ENCODE measurements at regions not wholly inside any gene's neighbourhood (a gene's known extent, or its start where the extent isn't known, plus 50 kb on each side); places are given as distances from the start of the nearest gene placed in this dataset.
A peak's percentile ranks its signal among the peaks of the same experiment; 100 is the strongest.
"Not testable (repeated sequence)": the region's sequence is repeated elsewhere in the genome, so short reads cannot be mapped to it uniquely, and the experiment has no call there.

DNA sequence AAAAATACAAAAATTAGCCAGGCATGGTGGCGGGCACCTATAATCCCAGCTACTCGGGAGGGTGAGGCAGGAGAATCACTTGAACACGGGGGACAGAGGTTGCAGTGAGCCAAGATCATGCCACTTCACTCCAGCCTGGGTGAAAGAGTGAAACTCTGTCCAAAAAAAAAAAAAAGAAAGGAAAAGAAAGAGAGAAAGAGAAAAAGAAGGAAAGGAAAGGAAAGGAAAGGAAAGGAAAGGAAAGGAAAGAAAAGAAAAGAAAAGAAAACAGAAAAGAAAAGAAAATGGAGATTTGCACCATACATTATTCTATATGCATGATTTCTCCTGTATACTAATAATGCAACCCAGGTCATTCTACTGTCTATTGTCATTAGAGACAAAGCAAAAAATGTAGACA lies 421.5 kb downstream of the PCDH19 start:
- DNase-seq (ENCODE audit: low read depth, low spot score): not testable (repeated sequence)

DNA sequence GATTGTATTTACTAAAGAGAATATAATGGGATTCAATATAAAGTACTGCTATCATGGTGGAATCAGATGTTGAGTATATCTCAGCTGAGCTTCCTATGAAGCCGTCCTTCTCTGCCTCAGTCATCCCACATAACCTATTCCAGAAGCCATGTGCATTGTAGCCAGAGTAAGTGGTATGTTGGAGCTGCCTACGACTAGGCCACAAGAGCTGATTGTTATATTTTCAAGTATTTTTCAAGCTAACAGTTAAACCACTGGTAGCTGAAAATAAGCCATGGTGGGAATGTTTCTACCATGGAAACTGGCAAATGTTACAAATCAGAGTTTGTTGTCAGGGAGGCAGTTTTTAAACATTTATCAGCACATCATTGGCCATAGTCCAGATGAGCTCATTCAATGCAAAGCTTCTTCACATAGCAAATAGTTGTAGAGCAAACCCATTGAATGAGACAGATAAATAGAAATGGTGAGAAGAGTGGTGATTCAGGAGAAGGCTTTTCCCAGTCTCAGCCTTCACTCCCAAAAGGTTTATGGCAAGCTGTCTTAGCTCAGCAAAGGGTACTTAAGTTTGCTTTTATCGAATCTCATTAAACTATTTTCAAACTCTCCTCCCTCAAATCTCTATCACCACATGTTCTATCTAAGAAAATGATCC lies 436.4 kb downstream of the PCDH19 start:
- no peak for DNase-seq (ENCODE audit: low read depth, low spot score)

DNA sequence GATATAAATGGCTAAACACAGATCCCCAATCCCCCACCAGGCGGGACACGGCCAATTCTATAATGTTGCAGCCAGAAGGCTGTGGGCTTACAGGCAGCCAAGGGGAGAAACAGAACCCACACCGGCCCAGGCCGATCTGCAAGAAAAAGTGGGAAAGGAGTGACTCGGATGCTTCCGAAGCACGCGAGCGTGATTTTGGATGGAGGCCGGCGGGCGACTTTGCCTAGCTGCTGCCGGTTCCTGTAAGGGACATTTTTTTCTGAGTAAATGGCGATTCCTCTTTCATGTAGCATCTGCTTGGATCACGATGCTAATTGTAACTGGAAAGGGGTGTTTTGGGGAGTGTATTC lies 470.2 kb downstream of the PCDH19 start:
- no peak for DNase-seq (ENCODE audit: low read depth, low spot score)

DNA sequence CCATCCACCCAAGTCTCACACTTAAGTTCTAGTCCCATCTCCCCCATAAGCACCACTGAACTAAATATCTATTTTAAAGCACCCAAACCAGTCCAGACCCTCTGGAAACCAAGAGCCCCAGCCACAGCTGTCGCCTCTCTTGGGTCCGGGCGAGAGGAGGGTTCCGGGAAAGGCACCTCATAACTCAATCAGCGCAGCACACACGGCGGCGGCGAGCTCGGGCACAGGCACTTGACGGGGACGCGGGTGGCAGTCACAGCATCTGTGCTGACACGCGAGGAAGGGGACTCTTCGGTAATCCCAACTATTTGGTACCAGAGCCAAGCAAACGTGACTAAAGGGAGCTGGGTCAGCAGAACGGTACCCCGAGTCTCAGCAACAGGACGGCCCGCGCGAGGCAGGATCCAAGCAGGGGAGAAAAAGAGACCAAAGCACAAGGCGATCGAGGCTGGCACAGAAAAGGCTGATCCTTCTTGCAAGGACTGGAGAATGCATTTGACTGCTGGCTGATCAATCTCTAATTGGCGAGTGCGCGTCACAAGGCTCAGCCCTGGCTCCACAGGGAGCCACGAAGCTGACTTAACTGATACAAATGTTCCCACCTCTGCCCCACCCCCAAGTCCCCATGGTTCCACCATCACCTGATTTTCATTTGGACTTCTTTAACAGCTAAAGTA lies 470.7 kb downstream of the PCDH19 start:
- DNase-seq (ENCODE audit: low read depth, low spot score): not testable (repeated sequence)

DNA sequence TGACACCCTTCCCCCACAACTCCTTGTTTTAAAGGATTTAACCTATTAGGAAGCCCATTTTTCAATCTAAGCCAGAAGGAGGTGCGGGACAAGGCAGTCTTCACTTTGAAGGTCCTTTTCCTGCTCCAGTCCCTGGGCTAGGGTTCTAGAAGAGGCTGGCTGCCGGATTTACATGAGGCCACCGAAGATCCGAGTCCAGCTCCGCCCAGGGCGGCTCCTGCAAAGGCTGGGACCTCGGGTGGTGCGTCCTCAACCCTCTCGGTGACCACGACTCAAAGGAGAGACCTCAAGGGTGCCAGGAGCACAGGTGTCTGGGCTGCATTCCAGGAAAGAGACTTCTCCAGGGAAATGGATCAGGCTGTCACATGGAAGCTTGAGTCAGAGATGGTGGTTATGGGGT lies 471.6 kb downstream of the PCDH19 start:
- DNase-seq (ENCODE audit: low read depth, low spot score): no peak

DNA sequence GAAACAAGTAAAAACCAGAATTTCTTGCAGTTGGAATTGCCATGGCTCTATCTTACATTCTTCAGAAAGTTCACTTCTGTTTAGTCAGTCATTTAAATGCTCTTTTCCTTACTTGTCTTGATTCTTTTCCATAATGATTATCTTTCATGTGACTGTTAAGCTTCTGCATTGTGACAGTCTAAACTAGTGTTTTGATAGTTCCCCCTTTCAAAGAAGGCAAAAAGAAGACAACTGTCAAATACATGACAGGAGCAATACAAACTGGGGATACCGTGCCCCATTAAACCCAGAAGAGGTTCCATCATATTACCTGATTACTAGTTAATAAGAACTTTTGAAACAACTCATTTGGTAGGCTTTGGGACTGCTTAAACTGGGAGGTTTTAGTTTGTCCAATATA lies 476.2 kb downstream of the PCDH19 start:
- DNase-seq (ENCODE audit: low read depth, low spot score): no peak

DNA sequence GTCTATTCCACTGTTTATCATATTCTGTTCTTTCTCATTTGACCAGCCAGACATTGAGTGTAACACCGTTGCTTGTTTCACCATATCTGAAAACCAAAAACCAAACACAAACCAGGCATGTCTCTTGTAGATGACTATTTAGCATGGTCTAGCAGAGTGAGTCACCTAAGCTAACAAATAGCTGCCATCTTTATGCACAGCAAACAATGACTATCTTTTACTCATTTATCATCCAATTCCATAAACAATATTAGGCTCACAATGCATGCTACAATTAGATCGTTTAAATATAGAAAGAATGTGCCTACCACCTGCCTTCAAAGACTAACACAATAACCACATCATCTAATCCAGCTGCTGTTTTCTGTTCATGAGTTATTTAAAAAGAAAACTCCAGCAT lies 495.4 kb downstream of the PCDH19 start:
- DNase-seq (ENCODE audit: low read depth, low spot score): peak; percentile 0

DNA sequence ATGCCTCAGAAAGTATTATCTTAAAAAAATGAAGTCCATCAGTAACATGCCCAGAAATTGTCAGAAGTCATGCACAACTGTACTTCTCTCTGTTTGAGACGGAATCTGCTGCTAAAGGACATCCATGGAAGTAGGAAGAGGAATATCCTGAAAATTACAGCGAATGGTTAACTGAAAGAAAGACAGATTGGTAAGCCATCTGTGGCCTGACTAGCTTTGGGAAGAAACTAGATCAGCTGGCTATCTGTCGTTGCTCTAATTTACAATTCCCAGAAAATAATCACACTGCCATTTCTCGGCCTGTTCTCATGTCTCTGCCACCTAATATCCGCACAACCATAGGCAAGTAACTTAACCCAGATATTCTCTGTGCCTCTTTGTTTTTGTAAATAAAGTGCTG lies 496.5 kb downstream of the PCDH19 start:
- DNase-seq (ENCODE audit: low read depth, low spot score): no peak

DNA sequence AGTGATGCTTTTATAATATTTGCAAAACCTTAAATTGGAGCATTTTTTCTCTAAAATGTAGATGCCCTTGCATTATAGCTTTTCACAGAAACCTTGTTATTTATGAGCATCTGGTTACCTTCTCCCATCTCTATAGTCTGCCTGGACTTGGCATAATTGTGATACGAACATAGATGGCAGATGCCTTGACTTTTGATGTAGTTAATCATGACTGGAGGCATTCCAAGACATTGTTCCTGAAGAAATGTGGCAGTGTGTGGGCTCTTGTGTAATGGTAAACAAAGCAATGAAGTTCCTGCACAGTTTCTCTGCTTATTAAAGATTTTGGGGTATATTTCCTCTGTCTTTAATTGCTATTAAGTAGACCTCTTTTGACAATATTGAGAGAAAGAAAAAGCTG lies 500.1 kb downstream of the PCDH19 start:
- no peak for DNase-seq (ENCODE audit: low read depth, low spot score)

DNA sequence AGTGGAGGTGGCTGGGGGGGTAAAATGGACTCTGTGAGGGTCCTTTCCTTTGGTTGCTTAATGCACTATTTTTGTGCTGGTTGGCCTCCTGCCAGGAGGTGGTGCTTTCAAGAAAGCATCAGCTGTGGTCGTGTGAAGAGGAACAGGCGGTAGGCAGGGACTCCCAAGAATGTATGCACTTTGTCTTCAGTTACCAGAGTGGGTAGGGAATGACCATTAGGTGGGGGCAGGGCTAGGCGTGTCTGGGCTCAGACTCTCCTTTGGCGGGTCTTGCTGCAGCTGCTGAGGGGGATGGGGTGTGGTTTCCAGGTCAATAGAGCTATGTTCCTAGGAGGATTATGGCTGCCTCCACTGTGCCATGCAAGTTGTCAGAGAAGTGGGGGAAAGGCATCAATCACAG lies 509.0 kb downstream of the PCDH19 start:
- no peak for DNase-seq (ENCODE audit: low read depth, low spot score)

DNA sequence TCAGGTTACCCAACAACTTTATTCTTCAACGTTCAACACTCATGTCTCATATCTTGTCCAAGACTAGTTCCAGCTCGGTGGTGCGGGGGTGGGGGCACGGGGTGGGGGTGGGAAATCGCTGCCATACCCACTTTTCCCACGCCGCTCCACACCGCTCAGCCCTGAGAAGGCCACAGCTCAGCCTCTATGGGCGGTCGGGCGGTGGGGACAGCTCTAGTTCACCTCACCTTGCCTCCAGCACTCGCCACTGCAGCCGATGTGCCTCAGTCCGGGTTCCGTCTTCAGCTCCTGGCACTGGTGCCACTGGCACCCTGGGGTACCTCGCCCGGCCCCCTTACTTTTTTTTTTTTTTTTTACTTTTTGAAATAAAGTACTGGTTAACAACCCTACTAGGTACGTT lies 522.2 kb downstream of the PCDH19 start:
- no peak for DNase-seq (ENCODE audit: low read depth, low spot score)

DNA sequence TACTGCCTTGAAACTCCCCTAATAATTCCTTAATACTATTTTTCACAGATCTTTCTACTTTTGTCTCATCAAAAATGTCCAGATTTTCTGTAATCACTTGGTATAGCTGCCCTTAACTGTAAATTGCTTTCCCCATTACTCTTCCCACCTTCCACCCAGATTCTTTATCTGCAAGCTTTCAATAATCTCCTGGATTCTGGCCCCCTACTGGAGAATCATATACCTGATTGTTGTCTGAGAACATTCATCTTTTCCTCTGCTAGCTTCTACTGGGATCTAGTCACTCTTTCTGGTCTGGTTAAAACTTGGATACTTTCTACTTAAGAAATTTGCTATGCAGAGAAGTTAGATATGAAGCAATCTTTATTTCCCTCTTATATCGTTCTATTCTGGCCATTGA lies 552.6 kb downstream of the PCDH19 start:
- DNase-seq (ENCODE audit: low read depth, low spot score): no peak

DNA sequence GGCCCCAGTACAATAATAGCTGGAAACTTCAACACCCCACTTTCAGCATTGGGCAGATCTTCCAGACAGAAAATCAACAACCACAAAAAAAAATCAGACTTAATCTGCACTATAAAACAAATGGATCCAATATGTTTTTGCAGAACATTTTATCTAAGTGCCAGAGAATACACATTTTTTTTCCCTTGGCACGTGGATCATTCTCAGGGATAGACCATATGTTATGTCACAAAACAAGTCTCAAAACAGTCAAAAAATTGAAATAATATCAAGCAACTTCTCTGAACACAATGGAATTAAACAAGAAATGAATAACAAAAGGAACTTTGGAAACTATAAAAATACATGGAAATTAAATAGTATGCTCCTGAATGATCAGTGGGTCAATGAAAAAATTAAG lies 576.3 kb downstream of the PCDH19 start:
- no peak for DNase-seq (ENCODE audit: low read depth, low spot score)

DNA sequence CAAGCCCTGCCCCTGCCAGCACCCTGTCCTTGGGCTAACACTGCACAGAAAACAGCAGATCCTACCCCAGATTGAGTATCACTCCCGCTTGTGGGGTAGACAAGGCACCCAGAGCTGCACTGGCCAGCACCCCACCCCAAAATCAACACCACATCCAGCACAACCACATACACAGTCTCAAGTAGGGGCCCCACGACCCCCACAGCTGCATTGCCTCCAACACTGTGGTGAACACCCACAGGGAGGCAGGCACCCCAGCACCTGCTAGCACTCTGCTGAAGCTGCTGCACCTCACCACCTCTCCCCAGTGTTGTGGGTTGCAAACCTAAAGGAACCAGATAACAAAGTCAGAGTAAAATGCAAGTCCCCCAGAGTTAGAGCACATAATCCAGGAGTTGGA lies 589.9 kb downstream of the PCDH19 start:
- DNase-seq (ENCODE audit: low read depth, low spot score): no peak

DNA sequence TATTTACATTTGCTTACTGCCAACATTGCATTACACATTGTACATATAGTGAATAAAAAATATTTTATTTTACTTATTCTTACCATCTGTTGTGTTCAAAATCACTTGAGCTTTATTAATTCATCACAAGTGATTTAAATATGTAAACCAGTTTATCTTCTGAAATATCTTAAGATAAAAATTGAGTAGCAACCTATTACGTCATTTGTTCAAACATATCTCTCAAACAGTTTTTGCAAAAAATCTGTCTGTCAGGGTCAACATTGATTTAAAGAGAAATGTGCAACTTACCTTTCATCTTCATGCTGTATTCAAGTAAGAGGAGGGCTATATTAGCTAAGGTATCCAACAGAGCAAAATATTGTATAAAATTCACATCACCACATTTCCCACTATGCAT lies 610.1 kb downstream of the PCDH19 start:
- no peak for DNase-seq (ENCODE audit: low read depth, low spot score)

DNA sequence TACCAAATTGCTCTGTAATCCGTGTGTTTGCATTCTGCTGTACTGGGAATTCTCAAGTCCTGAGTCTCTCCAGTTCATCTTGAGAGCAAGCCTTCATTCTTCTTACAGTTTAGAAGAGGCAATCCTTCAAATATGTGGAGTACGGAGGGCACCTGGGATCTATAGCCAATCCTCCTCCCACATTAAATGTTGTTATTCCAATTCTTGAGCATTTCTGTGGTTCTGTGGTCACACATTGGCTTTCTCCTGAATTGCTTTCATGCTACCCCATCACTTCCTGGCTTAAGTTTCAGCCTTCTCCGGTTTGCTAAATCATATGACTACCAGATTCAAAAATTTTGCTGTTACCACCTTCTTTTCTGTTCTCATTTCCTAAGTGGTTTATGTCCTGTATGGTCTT lies 611.1 kb downstream of the PCDH19 start:
- peak; percentile 46 for DNase-seq (ENCODE audit: low read depth, low spot score)

DNA sequence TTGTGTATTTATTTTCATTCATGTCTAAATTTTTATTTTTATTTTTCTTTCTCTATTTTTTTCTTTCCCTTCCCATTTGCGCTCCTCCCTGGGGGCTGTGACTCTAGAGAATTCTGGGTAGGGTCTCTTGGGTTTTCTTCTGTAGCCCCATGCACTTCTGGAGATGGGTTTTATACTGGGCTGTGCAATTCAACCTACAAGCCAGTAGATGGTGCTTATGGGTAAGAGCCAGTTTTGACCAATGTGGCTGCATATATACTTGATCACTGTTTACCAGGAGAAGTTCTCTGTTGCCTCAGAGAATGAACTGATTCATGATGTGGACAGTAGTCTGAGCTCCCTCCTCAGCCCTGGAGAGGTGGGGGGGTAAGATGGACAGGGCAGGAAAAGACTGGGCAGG lies 614.6 kb downstream of the PCDH19 start:
- no peak for DNase-seq (ENCODE audit: low read depth, low spot score)

DNA sequence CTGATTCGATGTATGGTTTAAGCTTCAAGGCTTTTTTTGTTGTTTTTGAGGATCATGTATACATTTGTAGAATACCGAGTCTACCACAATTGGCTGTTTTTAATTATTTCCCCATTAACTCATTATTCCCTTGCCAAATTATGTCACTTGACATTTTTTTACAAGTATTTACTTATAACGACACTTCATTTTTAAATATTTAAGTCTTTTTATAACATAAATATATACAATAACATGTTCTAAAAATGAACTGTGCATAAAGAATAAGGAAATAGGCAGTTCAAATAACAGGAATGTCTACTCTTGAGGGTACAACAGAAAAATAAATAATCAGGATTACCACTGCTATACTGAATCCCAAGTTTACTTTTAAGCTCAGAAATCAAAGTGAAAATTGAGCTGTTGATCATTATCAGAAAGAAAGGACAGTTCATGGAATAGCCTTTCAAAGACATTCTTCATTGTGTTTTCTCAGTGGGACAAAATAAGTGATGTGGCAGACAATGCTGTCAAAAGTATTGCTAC lies 627.5 kb downstream of the PCDH19 start:
- DNase-seq (ENCODE audit: low read depth, low spot score): no peak

DNA sequence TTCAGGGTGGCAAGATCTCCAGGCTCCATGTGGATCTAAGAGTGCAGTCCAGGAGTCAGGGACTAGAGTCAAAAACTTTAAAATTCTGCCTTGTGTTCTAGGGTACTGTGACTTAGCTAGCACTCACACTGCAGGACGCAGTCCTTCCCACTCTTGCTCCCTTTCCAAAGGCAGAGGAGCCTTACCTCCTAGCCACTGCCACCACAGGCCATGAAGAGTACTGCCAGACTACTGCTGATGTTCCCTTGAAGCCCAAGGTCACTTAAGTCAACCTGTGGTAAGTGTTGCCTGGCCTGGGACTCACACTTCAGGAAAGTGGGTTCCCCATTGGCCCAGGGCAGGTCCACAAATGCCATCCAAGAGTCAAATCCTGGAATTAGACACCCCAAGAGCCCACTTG lies 632.2 kb downstream of the PCDH19 start:
- no peak for DNase-seq (ENCODE audit: low read depth, low spot score)

DNA sequence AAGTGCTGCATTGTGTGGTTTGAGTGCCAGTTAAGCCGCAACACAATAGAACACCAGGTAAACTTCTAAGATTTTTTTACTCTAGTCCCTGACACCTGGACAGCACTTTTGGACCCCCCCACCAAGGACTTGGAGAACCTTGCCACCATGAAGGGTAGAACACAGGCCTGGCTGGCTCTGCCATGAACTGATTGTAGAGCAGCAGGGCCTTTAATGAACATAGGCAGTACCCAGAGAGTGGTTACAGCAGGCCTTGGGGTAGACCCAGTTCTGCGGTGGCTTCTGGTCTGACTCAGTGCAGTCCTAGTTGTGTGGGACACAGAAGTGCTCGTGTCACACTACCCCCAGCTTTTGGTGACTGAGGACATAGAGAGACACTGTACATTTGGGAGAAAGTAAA lies 648.3 kb downstream of the PCDH19 start:
- no peak for DNase-seq (ENCODE audit: low read depth, low spot score)

DNA sequence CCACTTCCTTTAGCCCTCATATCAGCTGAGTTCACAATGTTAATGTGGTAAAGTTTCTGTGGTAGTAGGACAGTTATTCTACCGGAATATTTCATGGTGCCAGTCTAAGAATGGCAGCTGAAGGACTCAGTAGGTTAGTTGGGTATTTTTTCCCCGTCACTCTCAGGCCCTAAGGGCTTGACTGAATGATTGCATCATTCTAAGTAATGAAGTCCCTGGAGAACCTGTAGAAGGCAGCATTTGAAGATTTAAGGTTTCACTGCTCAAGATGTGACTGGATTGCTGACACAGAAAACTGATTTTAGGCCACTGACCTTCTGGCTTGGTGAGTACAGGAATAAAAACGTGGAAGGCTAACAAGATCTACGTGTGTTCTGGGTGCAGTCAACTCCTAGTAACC lies 657.3 kb downstream of the PCDH19 start:
- no peak for DNase-seq (ENCODE audit: low read depth, low spot score)

DNA sequence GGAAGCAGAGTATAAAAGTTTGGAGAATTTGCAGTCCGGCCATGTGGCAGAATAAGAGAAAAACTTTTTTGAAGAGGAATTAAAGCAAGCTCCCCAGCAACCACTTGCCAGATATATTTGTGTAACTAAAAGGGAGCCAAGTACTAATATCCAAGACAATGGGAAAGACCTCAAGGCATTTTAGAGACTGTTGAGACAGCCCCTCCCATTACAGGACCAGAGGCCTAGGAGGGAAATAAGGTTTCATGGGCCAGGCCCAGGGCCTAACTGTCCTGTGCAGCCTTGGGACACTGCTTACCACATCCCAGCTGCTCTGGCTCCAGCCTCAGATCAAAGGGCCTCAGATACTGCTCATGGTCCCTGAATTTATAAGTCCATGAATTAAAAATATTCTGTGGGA lies 659.4 kb downstream of the PCDH19 start:
- no peak for DNase-seq (ENCODE audit: low read depth, low spot score)

DNA sequence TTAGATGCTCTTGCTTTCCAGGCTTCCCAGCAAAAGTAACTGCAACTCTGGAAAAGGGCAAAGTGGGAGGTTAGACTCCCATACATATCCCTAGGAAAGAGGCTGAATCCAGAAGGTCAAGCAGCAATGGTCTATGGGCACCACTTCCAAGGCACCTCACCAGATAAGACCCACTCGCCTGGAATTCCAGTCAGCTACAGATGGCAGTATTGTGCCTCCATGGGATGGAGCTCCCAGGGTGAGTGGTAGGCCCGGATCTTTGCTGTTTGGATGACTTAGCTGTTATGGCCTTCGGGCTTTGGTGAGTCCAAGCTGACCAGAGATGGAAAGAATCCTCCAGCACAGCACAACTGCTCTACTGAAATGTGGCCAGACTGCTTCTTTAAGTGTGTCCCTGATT lies 688.0 kb downstream of the PCDH19 start:
- no peak for DNase-seq (ENCODE audit: low read depth, low spot score)

DNA sequence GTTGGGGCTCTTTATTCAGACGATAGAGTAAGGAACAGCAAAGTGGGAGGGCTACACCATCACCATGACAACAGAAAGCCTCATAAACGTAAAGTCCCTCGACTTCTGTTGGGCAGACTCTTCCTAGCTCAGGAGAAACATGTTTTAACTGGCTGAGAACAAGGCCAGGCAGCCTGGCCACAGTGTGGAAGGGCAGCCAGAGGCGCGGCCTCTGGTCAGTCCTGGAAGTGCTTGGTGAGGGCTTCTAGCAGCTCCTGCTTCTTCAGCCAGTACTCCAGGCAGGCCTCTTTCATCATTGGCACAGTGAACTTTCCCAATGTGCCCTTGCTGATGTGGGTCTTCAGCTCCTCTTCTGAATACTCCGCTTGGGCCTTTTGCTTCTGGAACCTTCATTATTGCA lies 690.9 kb downstream of the PCDH19 start:
- no peak for DNase-seq (ENCODE audit: low read depth, low spot score)

All from astrocyte of the hippocampus (primary cell).